NK-92 treated with Interleukin-12 subunit alpha and Interleukin-12 subunit beta, amount 100 ng/mL, for 24 hours (cell line): ENCODE measurements at regions not wholly inside any gene's neighbourhood (a gene's known extent, or its start where the extent isn't known, plus 50 kb on each side); places are given as distances from the start of the nearest gene placed in this dataset.
"Not testable (repeated sequence)": the region's sequence is repeated elsewhere in the genome, so short reads cannot be mapped to it uniquely, and the experiment has no call there.

Experiments
- DNase-seq: peaks from one replicate; lab custom pipeline; 2025; lab: John Stamatoyannopoulos, UW

GRCh38 chr18:39604836-39605235 lies 2039.2 kb upstream of the CELF4 start:
- DNase-seq: no peak

GRCh38 chr18:39602131-39602530 lies 2036.5 kb upstream of the CELF4 start:
- DNase-seq: no peak

- no peak for DNase-seq
Measured at GRCh38 chr18:39600894-39601293, 2035.3 kb upstream of the CELF4 start.

- no peak for DNase-seq
Measured at GRCh38 chr18:39599251-39599650, 2033.7 kb upstream of the CELF4 start.

- DNase-seq: no peak
Measured at GRCh38 chr18:39596891-39597290, 2031.3 kb upstream of the CELF4 start.

GRCh38 chr18:39596221-39596620 lies 2030.6 kb upstream of the CELF4 start:
- no peak for DNase-seq

- no peak for DNase-seq
Measured at GRCh38 chr18:39594206-39594605, 2028.6 kb upstream of the CELF4 start.

GRCh38 chr18:39591649-39592048 lies 2026.1 kb upstream of the CELF4 start:
- DNase-seq: no peak

GRCh38 chr18:39589496-39589895 lies 2023.9 kb upstream of the CELF4 start:
- DNase-seq: no peak

- no peak for DNase-seq
Measured at GRCh38 chr18:39587586-39587985, 2022.0 kb upstream of the CELF4 start.

- DNase-seq: no peak
Measured at GRCh38 chr18:39586741-39587140, 2021.1 kb upstream of the CELF4 start.

GRCh38 chr18:39574897-39575296 lies 2009.3 kb upstream of the CELF4 start:
- DNase-seq: no peak

GRCh38 chr18:39571511-39571910 lies 2005.9 kb upstream of the CELF4 start:
- no peak for DNase-seq

- not testable (repeated sequence) for DNase-seq
Measured at GRCh38 chr18:39565551-39566230, 2000.1 kb upstream of the CELF4 start.

GRCh38 chr18:39564716-39565115 lies 1999.1 kb upstream of the CELF4 start:
- no peak for DNase-seq

GRCh38 chr18:39561126-39561525 lies 1995.5 kb upstream of the CELF4 start:
- DNase-seq: no peak

GRCh38 chr18:39558658-39559057 lies 1993.1 kb upstream of the CELF4 start:
- no peak for DNase-seq

GRCh38 chr18:39555496-39555895 lies 1989.9 kb upstream of the CELF4 start:
- DNase-seq: no peak

- no peak for DNase-seq
Measured at GRCh38 chr18:39550701-39551100, 1985.1 kb upstream of the CELF4 start.

GRCh38 chr18:39549144-39549543 lies 1983.5 kb upstream of the CELF4 start:
- DNase-seq: no peak

GRCh38 chr18:39531659-39532058 lies 1966.1 kb upstream of the CELF4 start:
- no peak for DNase-seq

GRCh38 chr18:39529358-39529757 lies 1963.8 kb upstream of the CELF4 start:
- no peak for DNase-seq

GRCh38 chr18:39527465-39527864 lies 1961.9 kb upstream of the CELF4 start:
- no peak for DNase-seq

GRCh38 chr18:39524370-39524769 lies 1958.8 kb upstream of the CELF4 start:
- no peak for DNase-seq
